SK-N-SH (cell line): ENCODE measurements at regions not wholly inside any gene's neighbourhood (a gene's known extent, or its start where the extent isn't known, plus 50 kb on each side); places are given as distances from the start of the nearest gene placed in this dataset.

Source experiments
- CTCF ChIA-PET: fragments of 300-600, 350-600 bp; formaldehyde crosslinking; extraction: SDS; loops from one replicate; lab custom pipeline; 2021; lab: Yijun Ruan, JAX
- POLR2A ChIA-PET: fragments of 350-600 bp; sonication (Branson Sonifier 250); formaldehyde crosslinking; extraction: SDS; loops from one replicate; lab custom pipeline; 2020; ENCODE audit warnings: antibody characterized with exemption, inconsistent platforms; lab: Yijun Ruan, JAX
- DNase-seq: peaks from one replicate; pipeline ENCODE4 v3.0.0; 2012
- H2AFZ ChIP-seq: fragments of 200-600 bp; sonication (generic); 2 replicates; pipeline ENCODE4 v1.8.1; 2016; ENCODE audit warnings: antibody characterized with exemption, mild to moderate bottlenecking, low read depth
- H3F3A ChIP-seq: fragments of 200-600 bp; sonication (generic); replicated peaks from 2 replicates; pipeline ENCODE3; 2016; ENCODE audit warnings: antibody characterized with exemption, mild to moderate bottlenecking; ENCODE audit not compliant: insufficient read depth
- H3K27ac ChIP-seq, 2 experiments: fragments of 200-500 bp in 1 of 2; fragments of 200-600 bp in 1 of 2; sonication (Bioruptor generic) in 1 of 2; sonication (generic), shearing (Covaris generic) in 1 of 2; 2 replicates each; pipeline versions ENCODE4 v1.5.1 to v1.6.1; 2014 to 2016; ENCODE audit warnings: low read depth in 2 of 2, inconsistent platforms in 1 of 2, low read length in 1 of 2, mild to moderate bottlenecking in 1 of 2, mixed read lengths in 1 of 2
- H3K27me3 ChIP-seq: fragments of 200-600 bp; sonication (generic), shearing (Covaris generic); 2 replicates; pipeline ENCODE4 v1.6.1; 2016; ENCODE audit warnings: mixed run types; ENCODE audit not compliant: insufficient read depth
- H3K36me3 ChIP-seq, 2 experiments: fragments of 200-500 bp in 1 of 2; fragments of 200-600 bp in 1 of 2; sonication (Bioruptor generic) in 1 of 2; sonication (generic) in 1 of 2; replicated peaks in 1 of 2; 2 replicates each; pipeline versions ENCODE3 to v1.5.1; 2014 to 2016; ENCODE audit warnings: low read length in 1 of 2, mild to moderate bottlenecking in 1 of 2; ENCODE audit not compliant: insufficient read depth in 2 of 2, control insufficient read depth in 1 of 2
- H3K4me1 ChIP-seq, 2 experiments: fragments of 200-500 bp in 1 of 2; fragments of 200-600 bp in 1 of 2; sonication (Bioruptor generic) in 1 of 2; sonication (generic), shearing (Covaris generic) in 1 of 2; 2 replicates each; pipeline versions ENCODE4 v1.5.1 to v1.6.1; 2014 to 2016; ENCODE audit warnings: low read depth in 1 of 2, low read length in 1 of 2, mixed run types in 1 of 2; ENCODE audit not compliant: insufficient read depth in 2 of 2, control insufficient read depth in 1 of 2
- H3K4me2 ChIP-seq: fragments of 200-600 bp; sonication (generic), shearing (Covaris generic); 2 replicates; pipeline ENCODE4 v1.6.1; 2017; ENCODE audit warnings: mixed run types
- H3K4me3 ChIP-seq, 2 experiments: fragments of 200-500 bp in 1 of 2; fragments of 200-600 bp in 1 of 2; sonication (Bioruptor generic) in 1 of 2; sonication (generic), shearing (Covaris generic) in 1 of 2; 2 replicates each; pipeline versions ENCODE4 v1.5.1 to v1.8.1; 2014 to 2016; ENCODE audit warnings: low read depth in 2 of 2, inconsistent platforms in 1 of 2, low read length in 1 of 2, mild to moderate bottlenecking in 1 of 2, mixed read lengths in 1 of 2, moderate library complexity in 1 of 2
- H3K79me2 ChIP-seq: fragments of 200-600 bp; sonication (generic); 2 replicates; pipeline ENCODE4 v1.8.1; 2017; ENCODE audit warnings: mild to moderate bottlenecking; ENCODE audit not compliant: insufficient read depth
- H3K9ac ChIP-seq: fragments of 200-600 bp; sonication (generic); 2 replicates; pipeline ENCODE4 v1.6.1; 2017; ENCODE audit warnings: mixed run types
- H3K9me2 ChIP-seq: fragments of 200-600 bp; sonication (generic); 2 replicates; pipeline ENCODE4 v1.6.1; 2017; ENCODE audit warnings: mixed run types
- H3K9me3 ChIP-seq: fragments of 200-600 bp; sonication (generic); 2 replicates; pipeline ENCODE4 v1.6.1; 2017; ENCODE audit warnings: mixed run types, mild to moderate bottlenecking, moderate library complexity
- H4K20me1 ChIP-seq: fragments of 200-600 bp; sonication (generic); 2 replicates; pipeline ENCODE4 v1.6.1; 2017; ENCODE audit warnings: mild to moderate bottlenecking, mixed run types; ENCODE audit not compliant: insufficient read depth
- CHD2 ChIP-seq: fragments of 150-350 bp; IDR thresholded peaks from 2 replicates; pipeline ENCODE4 v1.6.1; 2018; ENCODE audit warnings: low read length; ENCODE audit not compliant: partially characterized antibody
- CTCF ChIP-seq: fragments of 200-600 bp; sonication (generic); IDR thresholded peaks from 2 replicates; pipeline ENCODE4 v1.6.1; 2017; ENCODE audit warnings: antibody characterized with exemption, mild to moderate bottlenecking, moderate library complexity
- ELF1 ChIP-seq: IDR thresholded peaks from 2 replicates; pipeline ENCODE4 v1.4.0; 2012
- EP300 ChIP-seq, 2 experiments: IDR thresholded peaks; 2 replicates each; pipeline versions ENCODE4 v1.4.0 to v1.6.1; 2012; ENCODE audit warnings: borderline replicate concordance in 1 of 2, low read depth in 1 of 2, low read length in 1 of 2
- EZH2phosphoT487 ChIP-seq: fragments of 200-600 bp; sonication (generic); IDR thresholded peaks from 2 replicates; pipeline ENCODE4 v1.6.1; 2017; ENCODE audit warnings: low read depth, mixed run types, mild to moderate bottlenecking, antibody characterized with exemption, moderate library complexity, borderline replicate concordance
- FOSL2 ChIP-seq: IDR thresholded peaks from 2 replicates; pipeline ENCODE4 v1.4.0; 2012; ENCODE audit warnings: low read depth, mild to moderate bottlenecking, moderate library complexity, borderline replicate concordance
- FOXJ3 ChIP-seq: sonication (generic); formaldehyde crosslinking; IDR thresholded peaks from 2 replicates; pipeline ENCODE4 v1.5.1; 2020; ENCODE audit warnings: mild to moderate bottlenecking, missing genetic modification reagents
- GATA2 ChIP-seq: sonication (generic); formaldehyde crosslinking; IDR thresholded peaks from 2 replicates; pipeline ENCODE4 v1.5.0; 2020; ENCODE audit warnings: mild to moderate bottlenecking, missing genetic modification reagents
- JUND ChIP-seq: IDR thresholded peaks from 2 replicates; pipeline ENCODE4 v1.4.0; 2012
- MAX ChIP-seq: IDR thresholded peaks from 2 replicates; pipeline ENCODE4 v1.4.0; 2012; ENCODE audit warnings: low read depth
- MEF2A ChIP-seq: IDR thresholded peaks from 2 replicates; pipeline ENCODE4 v1.4.0; 2012; ENCODE audit warnings: low read depth, borderline replicate concordance
- MXI1 ChIP-seq: IDR thresholded peaks from 2 replicates; pipeline ENCODE4 v1.6.1; 2012; ENCODE audit warnings: mild to moderate bottlenecking, low read depth, low read length, improper control_type of control experiment
- NFIC ChIP-seq: IDR thresholded peaks from 2 replicates; pipeline ENCODE4 v1.4.0; 2012; ENCODE audit warnings: borderline replicate concordance
- RAD21 ChIP-seq: IDR thresholded peaks from 2 replicates; pipeline ENCODE4 v1.6.1; 2012; ENCODE audit warnings: mild to moderate bottlenecking, low read length
- REST ChIP-seq: IDR thresholded peaks from 2 replicates; pipeline ENCODE4 v1.6.1; 2012; ENCODE audit warnings: mild to moderate bottlenecking, low read depth, low read length, moderate library complexity
- RFX5 ChIP-seq: IDR thresholded peaks from 2 replicates; pipeline ENCODE4 v1.6.1; 2012; ENCODE audit warnings: mild to moderate bottlenecking, improper control_type of control experiment, low read length
- SIN3A ChIP-seq: IDR thresholded peaks from 2 replicates; pipeline ENCODE4 v1.6.1; 2012; ENCODE audit warnings: low read depth, mild to moderate bottlenecking, low read length, moderate library complexity, borderline replicate concordance
- TAF1 ChIP-seq: IDR thresholded peaks from 2 replicates; pipeline ENCODE4 v1.6.1; 2012; ENCODE audit warnings: low read depth, mild to moderate bottlenecking, low read length, moderate library complexity, borderline replicate concordance
- TCF12 ChIP-seq: IDR thresholded peaks from 2 replicates; pipeline ENCODE4 v1.4.0; 2012
- YY1 ChIP-seq: IDR thresholded peaks from 2 replicates; pipeline ENCODE4 v1.4.0; 2012; ENCODE audit warnings: low read depth, mild to moderate bottlenecking
- WGBS: methylation state at CpG from one replicate; pipeline ENCODE4 v1.1.6; 2017; ENCODE audit warnings: low lambda C conversion rate; 5-methylcytosine and 5-hydroxymethylcytosine counted together
- TF ChIP-seq, protein P1 (sequence below): IDR thresholded peaks from 2 replicates; pipeline ENCODE4 v1.4.0; 2012; ENCODE audit warnings: low read depth, borderline replicate concordance

DNA sequence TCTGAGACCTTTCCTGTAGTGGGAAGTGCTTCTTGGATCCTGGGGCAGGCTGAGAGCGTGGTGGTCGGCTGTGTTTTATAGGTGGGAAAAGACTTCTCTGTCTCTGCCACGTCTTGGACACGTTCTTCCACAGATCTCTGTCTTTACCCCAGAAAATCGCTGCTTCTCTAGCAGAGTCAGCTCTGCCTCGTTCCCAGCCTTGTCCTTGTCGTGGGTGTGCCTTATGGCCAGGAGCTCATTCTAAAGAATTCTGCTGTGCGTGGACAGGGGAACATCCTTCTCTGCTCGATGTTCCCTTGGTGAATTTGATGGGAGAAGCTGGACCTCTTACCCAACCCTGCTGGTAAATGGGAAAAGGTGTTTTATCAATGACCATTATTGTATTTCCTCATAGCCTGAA, 433.1 kb upstream of the C2CD4B start:
- Histone ChIP-seq H3K27ac (no peak overlapping the region), H3K9me2 (no peaks in the 10 kb centered on the region), H3K9ac (no peak overlapping the region), H3F3A (peaks cover 7% of the 10 kb centered on the region), H3K27me3 (no peaks in the 10 kb centered on the region), H2AFZ (no peak overlapping the region), H3K79me2 (peaks cover 12% of the 10 kb centered on the region; the same call in 1 of the 2 replicates), H4K20me1 (no peaks in the 10 kb centered on the region), H3K4me1 (peaks cover 0 to 7% of the 10 kb centered on the region in 2 experiments; a peak in 2 of 4 replicates), H3K4me2 (no peak overlapping the region), H3K9me3 (no peaks in the 10 kb centered on the region), H3K36me3 (peaks cover 0 to 3% of the 10 kb centered on the region in 2 experiments), H3K4me3 (no peak overlapping the region)
- ChIA-PET POLR2A (no interaction called here), CTCF (no interaction called here)
- DNase-seq, result no peak
- no peak for TF ChIP-seq YY1
- TF ChIP-seq, protein P1, sequence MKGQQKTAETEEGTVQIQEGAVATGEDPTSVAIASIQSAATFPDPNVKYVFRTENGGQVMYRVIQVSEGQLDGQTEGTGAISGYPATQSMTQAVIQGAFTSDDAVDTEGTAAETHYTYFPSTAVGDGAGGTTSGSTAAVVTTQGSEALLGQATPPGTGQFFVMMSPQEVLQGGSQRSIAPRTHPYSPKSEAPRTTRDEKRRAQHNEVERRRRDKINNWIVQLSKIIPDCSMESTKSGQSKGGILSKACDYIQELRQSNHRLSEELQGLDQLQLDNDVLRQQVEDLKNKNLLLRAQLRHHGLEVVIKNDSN, result no peak
- TF ChIP-seq RFX5, result no peak
- WGBS, result 91% methylated on average over 9 of the region's 9 CpGs

DNA sequence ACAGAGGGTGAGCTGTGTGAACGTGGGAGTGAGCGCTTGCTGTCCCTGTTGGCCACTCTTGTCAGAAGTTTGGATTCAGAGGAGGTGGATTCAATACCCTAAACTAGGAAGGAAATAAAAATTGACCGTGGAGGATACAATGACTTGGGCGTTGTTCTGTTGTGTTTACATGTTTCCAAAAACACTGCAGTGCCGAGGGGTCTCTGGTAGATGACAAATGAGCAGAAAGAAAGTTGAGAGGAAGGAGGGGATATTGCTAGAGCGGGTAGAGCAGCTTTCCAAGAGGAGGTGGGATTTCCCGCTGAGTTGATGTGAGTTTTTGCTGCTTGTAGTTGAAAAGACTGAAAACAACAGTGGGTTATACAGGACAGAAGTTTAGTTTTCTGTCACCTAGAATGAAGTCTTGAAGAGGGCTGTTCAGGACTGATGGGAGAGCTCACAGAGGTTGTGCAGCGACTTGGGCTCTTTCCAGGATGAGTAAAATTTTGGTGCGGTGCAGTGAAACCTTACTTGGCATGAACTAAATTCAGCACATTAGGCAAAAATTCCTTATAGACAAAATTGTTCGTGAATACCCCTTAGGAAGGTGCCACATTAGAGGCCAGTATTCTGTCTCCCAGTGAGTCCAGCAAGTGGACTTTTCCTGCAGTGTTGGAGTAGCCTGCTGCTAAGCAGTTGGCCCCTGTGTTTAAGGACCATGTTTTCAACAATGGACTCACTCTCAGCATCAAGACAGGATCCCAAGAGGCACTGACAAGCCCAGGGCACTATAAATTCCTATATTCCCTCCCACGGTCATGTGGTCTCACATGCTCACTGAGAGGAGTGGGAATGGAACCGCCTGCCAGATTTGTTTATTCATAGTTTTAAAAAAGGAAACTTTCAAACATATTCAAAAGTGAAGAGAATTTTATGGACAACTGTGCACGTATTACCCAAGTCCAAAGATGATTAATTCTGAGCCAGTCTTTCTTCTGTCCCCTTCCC, 435.0 kb upstream of the C2CD4B start:
- Histone ChIP-seq H2AFZ (no peak overlapping the region), H3K79me2 (peaks cover 12% of the 10 kb centered on the region; the same call in 1 of the 2 replicates)
- CTCF ChIA-PET, result no interaction called here

More for the DNA sequence above, 435.0 kb upstream of the C2CD4B start:
- 93% methylated on average over 13 of the region's 13 CpGs for WGBS
- TF ChIP-seq FOXJ3 (CRISPR knock-in tag), result no peak
- TF ChIP-seq RAD21, result no peak
- no peak for TF ChIP-seq EP300 (IDR thresholded peaks at IDR 0.05; ENCODE audit: borderline replicate concordance in 1 of 2, low read depth in 1 of 2, low read length in 1 of 2)
- TF ChIP-seq JUND, result no peak
- no peak for TF ChIP-seq GATA2 (CRISPR knock-in tag)
- no peak for TF ChIP-seq RFX5
- TF ChIP-seq ELF1, result no peak
- TF ChIP-seq MEF2A, result no peak
- no peak for TF ChIP-seq MXI1
- no peak for TF ChIP-seq YY1
- no peak for TF ChIP-seq SIN3A
- no peak for TF ChIP-seq REST
- no peak for TF ChIP-seq EZH2phosphoT487
- TF ChIP-seq FOSL2, result no peak
- no peak for TF ChIP-seq CTCF
- no peak for TF ChIP-seq NFIC
- no peak for TF ChIP-seq CHD2
- TF ChIP-seq TAF1, result no peak
- TF ChIP-seq MAX, result no peak
- no peak for TF ChIP-seq TCF12
- no peaks in the 10 kb centered on the region for H3K9me2 ChIP-seq
- no peaks in the 10 kb centered on the region for H4K20me1 ChIP-seq
- no peak overlapping the region for H3K4me2 ChIP-seq
- H3K9ac ChIP-seq, result no peak overlapping the region
- peaks cover 0 to under 1% of the 10 kb centered on the region in 2 experiments for H3K36me3 ChIP-seq
- H3K27me3 ChIP-seq, result no peaks in the 10 kb centered on the region
- H3K4me1 ChIP-seq, result peaks cover 4 to 9% of the 10 kb centered on the region in 2 experiments; a peak in 3 of 4 replicates
- no peak overlapping the region for H3K4me3 ChIP-seq
- no peak for DNase-seq
- H3K9me3 ChIP-seq, result no peaks in the 10 kb centered on the region
- POLR2A ChIA-PET, result no interaction called here
- H3K27ac ChIP-seq, result no peak overlapping the region; a peak in 1 of 4 replicates
- H3F3A ChIP-seq, result peaks cover 4% of the 10 kb centered on the region
